ENCODE measurements at regions not wholly inside any gene's neighbourhood (a gene's known extent, or its start where the extent isn't known, plus 50 kb on each side); places are given as distances from the start of the nearest gene placed in this dataset.

DNA sequence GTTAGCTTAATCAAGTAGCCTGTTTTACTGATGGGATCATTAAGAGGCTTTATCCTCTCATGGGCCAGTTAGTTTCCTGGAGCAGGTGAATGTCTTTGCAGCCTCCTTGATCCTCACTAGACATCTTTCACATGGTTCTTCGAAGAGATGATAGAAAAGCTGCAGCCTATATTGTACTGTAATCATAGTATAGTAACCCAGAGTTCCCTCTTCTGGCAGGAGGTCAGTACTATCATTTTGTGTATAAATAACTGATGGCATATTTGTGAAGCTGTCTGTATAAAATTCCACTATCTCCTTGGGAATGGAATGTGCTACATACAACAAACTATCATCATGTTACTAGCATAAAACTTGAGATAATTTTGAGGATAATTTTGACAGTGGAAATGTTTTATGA is 123.8 kb upstream of the PRPS1L1 start:
- ATAC-seq (no peak), DNase-seq (ENCODE audit: low spot score) (no peak)
- H3K27ac ChIP-seq (ENCODE audit: low read depth): no peak overlapping the region
- H3K4me1 Mint-ChIP-seq: peaks cover 7% of the 10 kb centered on the region
- H3K36me3 ChIP-seq (ENCODE audit: insufficient read depth): no peaks in the 10 kb centered on the region
- H3K36me3 Mint-ChIP-seq (ENCODE audit: low read depth): no peaks in the 10 kb centered on the region
- H3K27ac Mint-ChIP-seq: no peak overlapping the region
- H3K79me2 ChIP-seq (replicated peaks; ENCODE audit: insufficient read depth): no peaks in the 10 kb centered on the region
- H3K9me3 Mint-ChIP-seq: no peaks in the 10 kb centered on the region
- H3K4me3 ChIP-seq: no peak overlapping the region
- TF ChIP-seq, protein P1, sequence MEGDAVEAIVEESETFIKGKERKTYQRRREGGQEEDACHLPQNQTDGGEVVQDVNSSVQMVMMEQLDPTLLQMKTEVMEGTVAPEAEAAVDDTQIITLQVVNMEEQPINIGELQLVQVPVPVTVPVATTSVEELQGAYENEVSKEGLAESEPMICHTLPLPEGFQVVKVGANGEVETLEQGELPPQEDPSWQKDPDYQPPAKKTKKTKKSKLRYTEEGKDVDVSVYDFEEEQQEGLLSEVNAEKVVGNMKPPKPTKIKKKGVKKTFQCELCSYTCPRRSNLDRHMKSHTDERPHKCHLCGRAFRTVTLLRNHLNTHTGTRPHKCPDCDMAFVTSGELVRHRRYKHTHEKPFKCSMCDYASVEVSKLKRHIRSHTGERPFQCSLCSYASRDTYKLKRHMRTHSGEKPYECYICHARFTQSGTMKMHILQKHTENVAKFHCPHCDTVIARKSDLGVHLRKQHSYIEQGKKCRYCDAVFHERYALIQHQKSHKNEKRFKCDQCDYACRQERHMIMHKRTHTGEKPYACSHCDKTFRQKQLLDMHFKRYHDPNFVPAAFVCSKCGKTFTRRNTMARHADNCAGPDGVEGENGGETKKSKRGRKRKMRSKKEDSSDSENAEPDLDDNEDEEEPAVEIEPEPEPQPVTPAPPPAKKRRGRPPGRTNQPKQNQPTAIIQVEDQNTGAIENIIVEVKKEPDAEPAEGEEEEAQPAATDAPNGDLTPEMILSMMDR (conservative IDR thresholded peaks at IDR 0.05; ENCODE audit: low read depth in 2 of 2): 0 out of 4 replicates have a peak, but pooled peaks of 1 of the 2 experiments have one; percentile 14
- no peak for TF ChIP-seq ZNF331 (CRISPR knock-in tag; IDR thresholded peaks at IDR 0.05; ENCODE audit: low read depth)
- TF ChIP-seq EZH2 (IDR thresholded peaks at IDR 0.05; ENCODE audit: low read depth, unreplicated experiment): no peak
- TF ChIP-seq CREB1 (CRISPR knock-in tag; IDR thresholded peaks at IDR 0.05; ENCODE audit: low read depth): no peak
- H3K4me1 ChIP-seq (ENCODE audit: insufficient read depth): no peaks in the 10 kb centered on the region
- H3K27me3 ChIP-seq (ENCODE audit: insufficient read depth): no peaks in the 10 kb centered on the region
- H3K27me3 Mint-ChIP-seq (ENCODE audit: insufficient read depth, low read depth, poor library complexity): no peaks in the 10 kb centered on the region
- H3F3A ChIP-seq (replicated peaks; ENCODE audit: low read depth): no peaks in the 10 kb centered on the region
- H3K9me2 ChIP-seq (ENCODE audit: insufficient read depth): no peaks in the 10 kb centered on the region
- H2AFZ ChIP-seq: no peak overlapping the region
- H3K4me2 ChIP-seq: no peak overlapping the region
- no peaks in the 10 kb centered on the region for H4K20me1 ChIP-seq (replicated peaks; ENCODE audit: insufficient read depth)
- no peak overlapping the region for H3K4me3 Mint-ChIP-seq

DNA sequence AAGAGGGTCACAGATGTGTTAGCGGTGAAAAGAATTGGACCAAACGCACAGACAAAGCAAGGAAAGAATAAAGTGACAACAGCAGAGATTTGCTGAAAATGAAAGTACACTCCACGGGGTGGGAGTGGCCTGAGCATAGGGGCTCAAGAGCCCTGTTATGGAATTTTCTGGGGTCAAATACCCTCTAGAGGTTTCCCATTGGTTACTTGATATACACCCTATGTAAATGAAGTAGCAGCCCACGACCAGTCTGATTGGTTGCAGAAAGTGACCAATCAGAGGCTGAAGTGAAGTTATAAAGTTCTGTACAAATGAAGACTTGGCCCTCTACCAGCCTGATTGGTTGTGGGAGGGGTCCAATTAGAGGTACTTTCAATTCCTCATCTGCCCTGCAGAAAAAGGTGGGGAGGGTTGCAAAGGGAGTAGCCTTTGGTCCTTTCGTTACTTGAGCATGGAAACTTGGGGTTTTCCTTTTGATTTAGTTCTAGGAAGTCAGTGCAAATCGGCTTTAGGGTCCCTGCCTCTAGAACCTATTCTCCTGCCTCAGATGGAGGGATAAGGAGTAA is 125.6 kb upstream of the PRPS1L1 start:
- no peak for ATAC-seq
- no peak overlapping the region for H2AFZ ChIP-seq
- TF ChIP-seq POLR2AphosphoS5 (IDR thresholded peaks at IDR 0.05; ENCODE audit: low read depth) (no peak), EZH2 (IDR thresholded peaks at IDR 0.05; ENCODE audit: low read depth, unreplicated experiment) (no peak), ZNF331 (CRISPR knock-in tag; IDR thresholded peaks at IDR 0.05; ENCODE audit: low read depth) (no peak), EZH2phosphoT487 (IDR thresholded peaks at IDR 0.05; ENCODE audit: unreplicated experiment) (no peak), CREB1 (CRISPR knock-in tag; IDR thresholded peaks at IDR 0.05; ENCODE audit: low read depth) (no peak)
- TF ChIP-seq, protein P1 (conservative IDR thresholded peaks at IDR 0.05; ENCODE audit: low read depth in 2 of 2): no peak
- TF ChIP-seq, protein P2, sequence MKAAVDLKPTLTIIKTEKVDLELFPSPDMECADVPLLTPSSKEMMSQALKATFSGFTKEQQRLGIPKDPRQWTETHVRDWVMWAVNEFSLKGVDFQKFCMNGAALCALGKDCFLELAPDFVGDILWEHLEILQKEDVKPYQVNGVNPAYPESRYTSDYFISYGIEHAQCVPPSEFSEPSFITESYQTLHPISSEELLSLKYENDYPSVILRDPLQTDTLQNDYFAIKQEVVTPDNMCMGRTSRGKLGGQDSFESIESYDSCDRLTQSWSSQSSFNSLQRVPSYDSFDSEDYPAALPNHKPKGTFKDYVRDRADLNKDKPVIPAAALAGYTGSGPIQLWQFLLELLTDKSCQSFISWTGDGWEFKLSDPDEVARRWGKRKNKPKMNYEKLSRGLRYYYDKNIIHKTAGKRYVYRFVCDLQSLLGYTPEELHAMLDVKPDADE (IDR thresholded peaks at IDR 0.05): no peak
- TF ChIP-seq, protein P3, sequence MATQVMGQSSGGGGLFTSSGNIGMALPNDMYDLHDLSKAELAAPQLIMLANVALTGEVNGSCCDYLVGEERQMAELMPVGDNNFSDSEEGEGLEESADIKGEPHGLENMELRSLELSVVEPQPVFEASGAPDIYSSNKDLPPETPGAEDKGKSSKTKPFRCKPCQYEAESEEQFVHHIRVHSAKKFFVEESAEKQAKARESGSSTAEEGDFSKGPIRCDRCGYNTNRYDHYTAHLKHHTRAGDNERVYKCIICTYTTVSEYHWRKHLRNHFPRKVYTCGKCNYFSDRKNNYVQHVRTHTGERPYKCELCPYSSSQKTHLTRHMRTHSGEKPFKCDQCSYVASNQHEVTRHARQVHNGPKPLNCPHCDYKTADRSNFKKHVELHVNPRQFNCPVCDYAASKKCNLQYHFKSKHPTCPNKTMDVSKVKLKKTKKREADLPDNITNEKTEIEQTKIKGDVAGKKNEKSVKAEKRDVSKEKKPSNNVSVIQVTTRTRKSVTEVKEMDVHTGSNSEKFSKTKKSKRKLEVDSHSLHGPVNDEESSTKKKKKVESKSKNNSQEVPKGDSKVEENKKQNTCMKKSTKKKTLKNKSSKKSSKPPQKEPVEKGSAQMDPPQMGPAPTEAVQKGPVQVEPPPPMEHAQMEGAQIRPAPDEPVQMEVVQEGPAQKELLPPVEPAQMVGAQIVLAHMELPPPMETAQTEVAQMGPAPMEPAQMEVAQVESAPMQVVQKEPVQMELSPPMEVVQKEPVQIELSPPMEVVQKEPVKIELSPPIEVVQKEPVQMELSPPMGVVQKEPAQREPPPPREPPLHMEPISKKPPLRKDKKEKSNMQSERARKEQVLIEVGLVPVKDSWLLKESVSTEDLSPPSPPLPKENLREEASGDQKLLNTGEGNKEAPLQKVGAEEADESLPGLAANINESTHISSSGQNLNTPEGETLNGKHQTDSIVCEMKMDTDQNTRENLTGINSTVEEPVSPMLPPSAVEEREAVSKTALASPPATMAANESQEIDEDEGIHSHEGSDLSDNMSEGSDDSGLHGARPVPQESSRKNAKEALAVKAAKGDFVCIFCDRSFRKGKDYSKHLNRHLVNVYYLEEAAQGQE (IDR thresholded peaks at IDR 0.05; ENCODE audit: unreplicated experiment): no peak

More for the DNA sequence above, 125.6 kb upstream of the PRPS1L1 start:
- Histone ChIP-seq H3K4me3 (no peak overlapping the region), H3K9me2 (ENCODE audit: insufficient read depth) (no peaks in the 10 kb centered on the region), H3K79me2 (replicated peaks; ENCODE audit: insufficient read depth) (no peaks in the 10 kb centered on the region), H4K20me1 (replicated peaks; ENCODE audit: insufficient read depth) (no peaks in the 10 kb centered on the region), H3K27ac (ENCODE audit: low read depth) (no peak overlapping the region), H3K36me3 (ENCODE audit: insufficient read depth) (no peaks in the 10 kb centered on the region), H3K4me2 (no peak overlapping the region), H3F3A (replicated peaks; ENCODE audit: low read depth) (no peaks in the 10 kb centered on the region), H3K4me1 (ENCODE audit: insufficient read depth) (no peaks in the 10 kb centered on the region), H3K27me3 (ENCODE audit: insufficient read depth) (no peaks in the 10 kb centered on the region)
- no peak for DNase-seq (ENCODE audit: low spot score)
- Mint-ChIP-seq H3K4me1 (peaks cover 7% of the 10 kb centered on the region), H3K27me3 (ENCODE audit: insufficient read depth, low read depth, poor library complexity) (no peaks in the 10 kb centered on the region), H3K4me3 (no peak overlapping the region), H3K27ac (no peak overlapping the region), H3K36me3 (ENCODE audit: low read depth) (no peaks in the 10 kb centered on the region), H3K9me3 (no peaks in the 10 kb centered on the region)

All from GM23338 (cell line).